Activated naive CD8-positive, alpha-beta T cell treated with anti-CD3 and anti-CD28 coated beads, Interleukin-2, amount 50 U/mL, for 24 hours (primary cell): ENCODE measurements at regions not wholly inside any gene's neighbourhood (a gene's known extent, or its start where the extent isn't known, plus 50 kb on each side); places are given as distances from the start of the nearest gene placed in this dataset.

Source experiments
- ATAC-seq: fragments of 150-1000 bp; cut with Tn5 transposase; one replicate; pipeline ENCODE4 v1.10.0; 2021
- DNase-seq: peaks from one replicate; pipeline ENCODE4 v3.0.0; 2021
- H3K27ac Mint-ChIP-seq: one replicate; pipeline ENCODE4 v1.8.0; 2021; ENCODE audit warnings: mild to moderate bottlenecking, mixed read lengths
- H3K27me3 Mint-ChIP-seq: one replicate; pipeline ENCODE4 v1.8.0; 2021; ENCODE audit warnings: mixed read lengths
- H3K36me3 Mint-ChIP-seq: one replicate; pipeline ENCODE4 v1.8.0; 2021; ENCODE audit warnings: low read depth, mixed read lengths
- H3K4me1 Mint-ChIP-seq: one replicate; pipeline ENCODE4 v1.8.0; 2021; ENCODE audit warnings: mixed read lengths
- H3K4me3 Mint-ChIP-seq: one replicate; pipeline ENCODE4 v1.8.0; 2021; ENCODE audit warnings: mild to moderate bottlenecking, moderate library complexity, mixed read lengths
- H3K9me3 Mint-ChIP-seq: one replicate; pipeline ENCODE4 v1.8.0; 2021; ENCODE audit warnings: mixed read lengths

DNA sequence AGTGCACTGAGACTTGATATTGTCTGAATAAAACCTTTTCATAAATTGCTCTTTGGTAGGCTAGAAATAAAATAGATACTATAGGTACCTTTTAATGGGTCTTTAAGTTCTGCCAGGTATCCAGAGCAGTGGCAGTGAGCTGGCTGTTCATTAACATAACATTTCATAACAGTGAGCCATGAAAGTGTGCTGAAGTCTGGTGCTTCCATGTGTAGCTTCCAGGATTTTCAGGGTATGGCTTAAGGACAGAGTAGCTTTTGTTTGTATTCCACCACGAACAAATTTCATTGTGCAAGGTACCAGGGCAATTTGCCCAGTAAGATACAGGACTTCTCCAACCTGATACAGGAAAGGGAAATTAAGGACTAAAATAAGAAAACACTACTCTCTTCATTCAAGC is 124.7 kb upstream of the NANOGP8 start:
- Mint-ChIP-seq H3K36me3 (no peaks in the 10 kb centered on the region), H3K27ac (no peak overlapping the region), H3K4me3 (no peak overlapping the region), H3K9me3 (no peaks in the 10 kb centered on the region), H3K4me1 (no peaks in the 10 kb centered on the region), H3K27me3 (no peaks in the 10 kb centered on the region)
- no peak for DNase-seq
- ATAC-seq, result no peak

DNA sequence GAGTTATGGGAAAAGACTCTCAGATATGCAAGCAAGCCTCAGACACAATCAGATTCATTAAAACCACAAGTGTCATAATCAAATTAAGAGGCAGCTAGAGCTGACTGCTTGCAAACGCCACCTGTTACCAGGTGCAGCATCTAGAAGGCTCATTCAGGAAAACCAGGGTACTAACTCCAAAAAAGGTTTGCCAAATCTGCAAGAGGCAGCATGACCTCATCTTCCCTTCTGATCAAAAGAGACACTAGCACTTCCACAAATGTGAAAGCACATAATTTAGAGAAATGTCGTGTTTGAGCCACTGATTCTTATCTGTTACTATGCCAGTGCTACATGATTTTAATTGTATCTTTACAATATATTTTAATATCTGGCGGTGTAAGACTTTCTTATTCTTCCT is 123.3 kb upstream of the NANOGP8 start:
- no peaks in the 10 kb centered on the region for H3K9me3 Mint-ChIP-seq
- H3K4me3 Mint-ChIP-seq, result no peak overlapping the region
- no peaks in the 10 kb centered on the region for H3K27me3 Mint-ChIP-seq
- no peak for DNase-seq
- H3K27ac Mint-ChIP-seq, result no peak overlapping the region
- no peak for ATAC-seq
- H3K4me1 Mint-ChIP-seq, result no peaks in the 10 kb centered on the region
- no peaks in the 10 kb centered on the region for H3K36me3 Mint-ChIP-seq

DNA sequence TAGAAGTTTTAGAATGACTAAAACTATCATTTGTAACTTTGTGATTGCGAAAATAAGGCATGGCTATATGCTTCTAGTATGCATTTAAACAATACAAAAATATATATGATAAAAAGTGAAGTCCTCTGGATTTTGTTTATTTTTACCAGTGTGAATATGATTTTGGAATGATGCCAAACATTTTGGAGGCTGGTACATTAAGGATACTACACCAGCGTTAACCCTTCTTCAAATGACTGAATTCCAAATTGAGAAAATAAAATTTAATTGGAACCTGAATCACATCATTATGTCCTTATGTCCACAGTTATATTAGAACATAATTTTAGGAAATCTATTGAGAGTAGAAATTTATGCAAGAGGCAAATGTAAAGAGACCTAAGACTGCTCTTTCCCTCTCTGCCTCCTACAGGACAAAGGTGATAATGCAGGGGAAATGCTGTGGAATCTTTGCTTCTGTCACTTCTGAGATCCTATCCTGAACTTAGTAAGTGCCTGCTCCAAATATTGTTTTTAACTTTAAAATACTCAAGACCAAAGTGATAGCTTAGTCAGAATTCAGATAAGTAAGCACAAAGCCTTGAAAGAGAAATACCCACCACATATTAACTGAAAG is 121.1 kb upstream of the NANOGP8 start:
- DNase-seq (no peak), ATAC-seq (no peak)
- Mint-ChIP-seq H3K4me1 (no peaks in the 10 kb centered on the region), H3K27ac (no peak overlapping the region), H3K27me3 (no peaks in the 10 kb centered on the region), H3K4me3 (no peak overlapping the region), H3K9me3 (no peaks in the 10 kb centered on the region), H3K36me3 (no peaks in the 10 kb centered on the region)

DNA sequence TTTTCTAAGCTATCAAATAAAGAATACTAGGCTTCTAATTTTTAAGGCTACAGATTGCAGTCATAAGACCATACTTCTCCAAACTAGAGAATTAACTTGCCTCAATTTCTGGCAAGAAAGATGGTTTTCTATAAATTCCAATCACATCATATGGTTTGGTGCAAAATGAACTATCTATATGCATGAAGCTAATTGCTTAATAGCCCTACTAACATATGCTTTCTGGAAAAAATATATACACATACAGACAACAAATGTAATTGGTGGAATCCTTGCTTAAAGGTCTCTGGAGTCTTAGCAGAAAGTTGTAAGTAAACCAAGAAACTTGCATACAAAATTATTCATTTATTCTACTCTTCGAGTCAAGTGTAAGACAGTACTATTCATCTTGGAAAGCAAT is 113.1 kb upstream of the NANOGP8 start:
- no peak overlapping the region for H3K4me3 Mint-ChIP-seq
- ATAC-seq, result no peak
- no peak overlapping the region for H3K27ac Mint-ChIP-seq
- H3K36me3 Mint-ChIP-seq, result no peaks in the 10 kb centered on the region
- H3K9me3 Mint-ChIP-seq, result peaks cover 4% of the 10 kb centered on the region
- no peaks in the 10 kb centered on the region for H3K27me3 Mint-ChIP-seq
- no peaks in the 10 kb centered on the region for H3K4me1 Mint-ChIP-seq
- no peak for DNase-seq

DNA sequence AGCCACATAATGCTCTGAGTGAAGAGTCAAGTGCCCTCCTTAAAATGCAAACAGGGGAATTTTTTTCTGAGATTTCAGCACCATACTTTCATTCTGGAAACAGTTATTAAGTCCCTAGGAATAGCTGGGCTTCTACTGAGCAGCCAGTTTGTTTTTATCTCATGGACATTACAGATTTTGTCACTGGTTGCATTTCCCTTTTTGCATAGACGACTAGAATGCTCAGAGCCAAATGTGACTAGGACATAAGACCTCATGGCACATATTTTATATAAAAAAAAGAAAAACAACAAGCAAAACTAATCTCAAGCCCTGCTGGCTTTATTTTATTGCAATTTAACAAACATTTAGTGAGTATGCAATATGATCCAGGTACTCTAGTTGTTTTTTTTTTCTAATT is 112.7 kb upstream of the NANOGP8 start:
- Mint-ChIP-seq H3K36me3 (no peaks in the 10 kb centered on the region), H3K27me3 (no peaks in the 10 kb centered on the region), H3K4me1 (no peaks in the 10 kb centered on the region), H3K27ac (no peak overlapping the region), H3K4me3 (no peak overlapping the region), H3K9me3 (peaks cover 5% of the 10 kb centered on the region)
- ATAC-seq, result no peak
- no peak for DNase-seq

DNA sequence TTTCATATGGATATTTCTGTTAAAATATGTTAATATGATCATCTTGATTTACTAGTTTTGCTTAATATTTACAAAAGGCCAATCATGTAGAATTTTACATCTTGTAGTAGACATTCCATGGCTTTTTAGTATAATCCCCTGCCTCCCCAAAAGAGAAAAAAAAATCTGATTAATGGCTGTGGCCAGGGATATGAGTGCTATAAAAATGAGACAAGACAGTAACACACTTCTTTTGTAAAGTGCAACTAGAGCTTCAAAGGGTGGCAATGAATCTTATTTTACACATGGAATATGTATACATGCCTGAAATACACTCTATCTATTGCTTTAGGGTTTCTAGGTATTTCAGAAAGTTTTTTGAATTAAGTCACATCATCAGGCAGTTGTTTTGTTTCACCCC is 112.2 kb upstream of the NANOGP8 start:
- no peak overlapping the region for H3K27ac Mint-ChIP-seq
- no peaks in the 10 kb centered on the region for H3K36me3 Mint-ChIP-seq
- no peaks in the 10 kb centered on the region for H3K27me3 Mint-ChIP-seq
- ATAC-seq, result no peak
- no peak for DNase-seq
- no peak overlapping the region for H3K4me3 Mint-ChIP-seq
- H3K4me1 Mint-ChIP-seq, result no peaks in the 10 kb centered on the region
- H3K9me3 Mint-ChIP-seq, result peaks cover 9% of the 10 kb centered on the region

DNA sequence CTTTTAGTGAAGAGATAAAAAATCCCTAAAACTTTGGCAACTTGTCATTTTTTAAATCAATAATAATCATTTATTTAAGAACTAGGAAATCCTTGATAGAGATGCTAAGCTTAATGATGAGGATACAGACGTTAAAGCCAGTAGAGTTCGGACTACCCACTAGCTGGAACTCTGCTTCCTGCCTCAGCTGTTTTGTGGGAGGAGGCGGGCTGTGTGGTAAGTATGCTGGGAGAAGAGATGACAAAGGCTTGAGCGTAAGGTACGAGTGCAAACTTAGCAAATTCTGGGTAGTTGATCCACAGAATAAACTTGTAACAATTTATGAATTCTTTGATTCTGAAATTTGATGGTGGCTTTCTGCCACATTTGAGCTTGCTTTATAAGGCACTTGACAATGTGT is 111.2 kb upstream of the NANOGP8 start:
- H3K4me3 Mint-ChIP-seq, result no peak overlapping the region
- ATAC-seq (no peak), DNase-seq (no peak)
- peaks cover 4% of the 10 kb centered on the region for H3K36me3 Mint-ChIP-seq
- no peaks in the 10 kb centered on the region for H3K27me3 Mint-ChIP-seq
- H3K9me3 Mint-ChIP-seq, result peaks cover 17% of the 10 kb centered on the region
- H3K27ac Mint-ChIP-seq, result no peak overlapping the region
- no peaks in the 10 kb centered on the region for H3K4me1 Mint-ChIP-seq

DNA sequence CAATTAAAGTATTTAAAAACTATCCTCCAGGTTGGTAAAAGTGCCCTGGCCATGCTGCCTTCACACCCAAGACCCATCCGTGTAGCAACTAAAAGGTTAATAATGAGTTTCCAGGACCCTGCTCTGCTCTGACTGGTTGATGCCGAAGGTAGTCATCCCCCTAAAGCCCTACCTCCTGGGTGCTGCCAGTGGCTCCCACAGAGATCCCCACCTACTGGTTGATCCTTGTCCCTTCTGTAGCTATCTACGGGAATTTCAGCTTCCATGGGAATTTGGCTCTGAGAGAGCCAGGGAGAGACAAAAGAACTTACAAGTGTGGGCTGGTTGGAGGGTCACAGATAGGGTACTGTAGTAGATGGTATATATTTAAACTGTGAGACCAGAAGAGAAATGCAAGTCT is 110.6 kb upstream of the NANOGP8 start:
- DNase-seq (no peak), ATAC-seq (no peak)
- H3K27me3 Mint-ChIP-seq, result no peaks in the 10 kb centered on the region
- no peak overlapping the region for H3K27ac Mint-ChIP-seq
- H3K9me3 Mint-ChIP-seq, result peaks cover 23% of the 10 kb centered on the region
- H3K4me3 Mint-ChIP-seq, result no peak overlapping the region
- peaks cover 4% of the 10 kb centered on the region for H3K36me3 Mint-ChIP-seq
- H3K4me1 Mint-ChIP-seq, result no peaks in the 10 kb centered on the region

DNA sequence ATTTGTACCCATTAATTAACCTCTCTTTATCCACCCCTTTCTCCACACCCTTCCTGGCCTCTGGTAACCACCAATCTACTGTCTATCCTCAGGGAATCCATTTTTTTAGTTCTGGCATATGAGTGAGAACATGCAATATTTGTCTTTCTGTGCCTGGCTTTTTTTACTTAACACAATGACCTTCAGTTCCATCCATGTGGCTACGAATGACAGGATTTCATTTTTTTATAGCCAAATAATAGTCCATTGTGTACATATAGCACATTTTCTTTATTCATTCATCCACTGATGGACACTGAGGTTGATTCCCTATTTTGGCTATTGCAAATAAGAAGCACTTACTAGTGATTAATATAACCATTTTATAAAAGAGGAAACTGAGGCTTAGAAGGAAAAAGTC is 109.9 kb upstream of the NANOGP8 start:
- peaks cover 27% of the 10 kb centered on the region for H3K9me3 Mint-ChIP-seq
- ATAC-seq (no peak), DNase-seq (no peak)
- peaks cover 4% of the 10 kb centered on the region for H3K36me3 Mint-ChIP-seq
- H3K4me1 Mint-ChIP-seq, result no peaks in the 10 kb centered on the region
- no peak overlapping the region for H3K4me3 Mint-ChIP-seq
- no peak overlapping the region for H3K27ac Mint-ChIP-seq
- no peaks in the 10 kb centered on the region for H3K27me3 Mint-ChIP-seq

DNA sequence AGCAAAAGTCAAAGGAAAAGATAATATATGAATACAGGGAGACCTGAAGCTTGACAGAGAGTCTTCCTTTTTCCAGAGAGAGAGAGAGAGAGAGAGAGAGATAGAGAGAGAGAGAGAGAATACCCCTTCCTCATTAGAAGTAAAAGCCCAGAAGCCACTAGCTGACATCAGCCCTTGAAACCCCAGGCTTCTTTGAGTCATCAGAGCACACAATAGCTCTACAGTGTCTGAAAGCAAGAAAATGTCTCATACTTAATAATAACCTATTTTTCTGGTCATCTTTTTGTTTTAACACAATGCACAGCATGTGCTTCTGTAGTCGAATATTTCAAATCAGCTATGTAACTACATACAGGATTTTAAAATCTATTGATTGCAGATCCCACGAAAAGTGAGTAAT is 109.2 kb upstream of the NANOGP8 start:
- Mint-ChIP-seq H3K9me3 (peaks cover 30% of the 10 kb centered on the region), H3K4me1 (no peaks in the 10 kb centered on the region), H3K4me3 (no peak overlapping the region), H3K36me3 (peaks cover 4% of the 10 kb centered on the region), H3K27me3 (no peaks in the 10 kb centered on the region), H3K27ac (no peak overlapping the region)
- DNase-seq (no peak), ATAC-seq (no peak)

DNA sequence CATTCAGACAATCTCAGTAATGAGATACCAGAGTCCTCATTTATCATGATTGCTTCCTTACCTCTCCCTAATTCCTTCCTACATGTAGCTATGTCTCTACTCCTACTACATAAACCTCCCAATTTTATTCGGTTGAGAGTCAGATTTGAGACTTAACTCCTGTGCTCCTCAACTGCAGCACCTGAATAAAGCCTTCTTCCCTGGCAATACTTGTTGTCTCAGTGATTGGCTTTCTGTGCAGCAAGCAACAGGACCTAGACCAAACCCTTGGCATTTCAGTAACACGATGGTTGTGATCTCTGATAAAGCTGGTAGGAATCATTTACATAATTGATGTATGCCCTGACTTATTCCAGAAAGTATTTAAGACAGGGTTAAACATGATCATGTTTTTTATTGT is 106.7 kb upstream of the NANOGP8 start:
- DNase-seq (no peak), ATAC-seq (no peak)
- Mint-ChIP-seq H3K4me3 (no peak overlapping the region), H3K9me3 (peaks cover 30% of the 10 kb centered on the region), H3K36me3 (peaks cover 4% of the 10 kb centered on the region), H3K4me1 (no peaks in the 10 kb centered on the region), H3K27ac (no peak overlapping the region), H3K27me3 (no peaks in the 10 kb centered on the region)

DNA sequence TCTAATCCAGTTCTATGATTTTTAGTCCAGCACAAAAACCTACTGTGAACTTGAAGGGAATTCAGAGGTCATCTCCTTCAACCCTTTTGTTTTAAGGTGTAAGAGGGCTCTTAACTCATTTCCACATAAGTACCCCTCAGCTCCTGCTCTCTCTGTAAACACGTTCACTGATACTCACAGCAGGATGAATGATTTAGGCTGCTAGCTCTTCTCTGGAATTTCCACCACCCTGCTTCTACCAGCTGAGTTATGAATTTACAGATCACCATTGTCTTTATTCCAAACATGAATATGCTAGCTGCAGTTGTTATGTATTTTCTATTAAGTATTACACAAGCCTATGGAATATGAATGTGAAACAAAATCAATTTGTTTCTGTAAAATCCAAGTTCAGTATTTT is 101.3 kb upstream of the NANOGP8 start:
- H3K9me3 Mint-ChIP-seq, result peaks cover 14% of the 10 kb centered on the region
- H3K36me3 Mint-ChIP-seq, result no peaks in the 10 kb centered on the region
- no peak overlapping the region for H3K4me3 Mint-ChIP-seq
- no peaks in the 10 kb centered on the region for H3K4me1 Mint-ChIP-seq
- ATAC-seq (no peak), DNase-seq (no peak)
- H3K27ac Mint-ChIP-seq, result no peak overlapping the region
- no peaks in the 10 kb centered on the region for H3K27me3 Mint-ChIP-seq

DNA sequence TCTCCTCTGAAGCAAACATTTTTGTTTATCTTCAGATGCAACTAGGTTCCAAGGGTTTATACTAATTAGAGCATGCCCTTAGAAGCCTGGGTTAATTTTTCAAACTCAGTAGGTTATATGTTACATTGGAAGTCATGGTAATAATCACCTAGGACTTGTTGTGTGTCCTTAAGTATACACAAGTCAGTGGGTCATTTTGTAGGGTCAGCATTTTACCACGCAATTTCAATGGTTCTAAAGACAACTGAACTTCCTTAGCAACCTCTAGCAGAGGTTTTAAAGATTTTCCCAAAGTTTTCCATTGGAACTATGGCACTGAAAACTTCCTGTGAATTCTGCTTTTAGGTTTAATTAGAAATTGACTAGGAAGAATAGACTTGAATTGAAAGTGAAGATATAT is 99.6 kb upstream of the NANOGP8 start:
- H3K27me3 Mint-ChIP-seq, result no peaks in the 10 kb centered on the region
- no peak for DNase-seq
- ATAC-seq, result no peak
- H3K4me3 Mint-ChIP-seq, result no peak overlapping the region
- H3K4me1 Mint-ChIP-seq, result no peaks in the 10 kb centered on the region
- no peaks in the 10 kb centered on the region for H3K9me3 Mint-ChIP-seq
- no peak overlapping the region for H3K27ac Mint-ChIP-seq
- no peaks in the 10 kb centered on the region for H3K36me3 Mint-ChIP-seq

DNA sequence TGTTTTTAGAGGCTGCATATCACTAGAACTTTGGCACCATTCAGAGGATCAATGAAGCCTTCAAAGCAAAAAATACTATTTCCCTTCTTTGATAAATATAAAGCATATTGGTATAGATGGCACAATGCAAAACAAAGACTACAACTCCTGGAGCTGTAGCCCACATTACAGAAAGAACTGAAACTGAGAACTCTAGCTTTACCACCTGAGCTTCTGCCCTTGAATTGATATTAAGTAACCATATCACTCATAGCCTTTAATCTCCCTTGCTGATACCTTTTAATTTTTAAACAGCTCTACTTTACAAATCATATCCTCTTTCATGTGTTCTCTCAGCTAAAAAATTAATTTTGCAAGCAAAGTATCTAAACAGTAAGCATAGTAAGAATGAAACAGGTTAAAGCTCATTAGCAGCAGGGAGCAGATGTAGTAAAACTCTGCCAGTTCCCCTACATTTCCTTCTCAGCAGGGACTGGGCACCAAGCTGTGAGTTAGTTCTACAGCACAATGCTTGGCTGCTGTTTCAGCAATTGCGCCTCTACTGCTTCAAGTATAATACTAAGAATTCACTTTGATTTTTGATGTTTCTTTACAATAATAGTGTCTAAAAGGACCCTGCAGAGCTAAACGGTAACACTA is 97.9 kb upstream of the NANOGP8 start:
- Mint-ChIP-seq H3K4me3 (no peak overlapping the region), H3K36me3 (no peaks in the 10 kb centered on the region), H3K27ac (no peak overlapping the region), H3K9me3 (no peaks in the 10 kb centered on the region), H3K4me1 (no peaks in the 10 kb centered on the region), H3K27me3 (no peaks in the 10 kb centered on the region)
- no peak for ATAC-seq
- no peak for DNase-seq

DNA sequence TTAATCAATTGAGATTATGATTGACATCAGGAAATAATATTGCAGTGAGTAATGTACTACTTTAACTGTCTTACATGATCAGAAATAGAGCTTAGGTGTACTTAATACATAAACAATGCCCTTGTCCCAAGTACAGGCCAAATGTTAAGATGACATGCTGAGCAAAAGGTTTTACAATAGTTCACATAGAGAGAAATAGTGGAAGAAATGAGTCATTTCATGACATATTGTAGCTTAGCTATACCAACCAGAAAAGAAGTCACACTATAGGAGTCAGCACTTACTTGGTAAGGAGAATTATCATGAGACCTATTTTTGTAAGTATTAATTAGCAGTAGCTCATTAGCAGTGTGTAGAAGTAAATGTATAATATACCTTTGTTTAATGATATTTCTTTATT is 96.4 kb upstream of the NANOGP8 start:
- H3K4me3 Mint-ChIP-seq, result no peak overlapping the region
- H3K9me3 Mint-ChIP-seq, result no peaks in the 10 kb centered on the region
- H3K36me3 Mint-ChIP-seq, result no peaks in the 10 kb centered on the region
- no peak overlapping the region for H3K27ac Mint-ChIP-seq
- peak; percentile 59 for ATAC-seq
- no peaks in the 10 kb centered on the region for H3K4me1 Mint-ChIP-seq
- no peak for DNase-seq
- no peaks in the 10 kb centered on the region for H3K27me3 Mint-ChIP-seq

DNA sequence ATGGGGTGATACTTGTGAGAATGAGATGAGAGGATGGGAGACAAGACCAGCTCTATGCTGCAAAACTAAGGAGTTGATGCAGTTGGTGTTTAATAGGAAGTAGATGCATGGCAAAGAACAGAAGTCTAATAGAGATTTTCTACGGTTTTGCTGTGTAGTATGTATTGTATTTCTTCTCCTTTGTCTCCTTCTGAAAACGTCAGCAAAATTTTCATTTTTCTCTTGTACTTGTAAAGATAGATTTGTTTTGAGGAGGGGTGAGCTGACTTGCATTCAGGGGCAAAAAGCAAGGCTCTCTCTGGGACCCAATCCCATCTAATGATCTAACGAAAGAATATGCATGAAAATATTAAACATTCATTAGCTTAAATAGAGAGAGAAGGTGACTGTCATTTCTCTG is 94.6 kb upstream of the NANOGP8 start:
- H3K4me1 Mint-ChIP-seq, result no peaks in the 10 kb centered on the region
- H3K4me3 Mint-ChIP-seq, result no peak overlapping the region
- no peaks in the 10 kb centered on the region for H3K36me3 Mint-ChIP-seq
- no peak for ATAC-seq
- no peak overlapping the region for H3K27ac Mint-ChIP-seq
- no peaks in the 10 kb centered on the region for H3K9me3 Mint-ChIP-seq
- DNase-seq, result no peak
- H3K27me3 Mint-ChIP-seq, result no peaks in the 10 kb centered on the region
